ENCODE measurements at regions not wholly inside any gene's neighbourhood (a gene's known extent, or its start where the extent isn't known, plus 50 kb on each side); places are given as distances from the start of the nearest gene placed in this dataset.
"Not testable (repeated sequence)": the region's sequence is repeated elsewhere in the genome, so short reads cannot be mapped to it uniquely, and the experiment has no call there.

DNA sequence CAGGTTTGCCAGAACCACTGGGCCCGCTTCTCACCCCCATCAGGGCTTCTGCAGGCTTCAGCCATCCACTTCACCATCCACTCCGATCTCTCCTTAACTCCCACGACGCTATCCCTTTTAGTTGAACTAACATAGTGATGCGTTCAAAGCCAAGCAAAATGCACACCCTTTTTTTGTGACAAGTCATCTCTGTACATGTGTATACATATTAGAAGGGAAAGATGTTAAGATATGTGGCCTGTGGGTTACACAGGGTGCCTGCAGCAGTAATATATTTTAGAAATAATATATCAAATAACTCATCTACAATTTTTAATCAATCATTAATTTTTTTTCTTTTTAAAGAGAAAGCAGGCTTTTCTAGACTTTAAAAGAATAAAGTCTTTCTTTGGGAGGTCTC, 114.6 kb downstream of the NBPF12 start:
- no peaks in the 10 kb centered on the region for H3K27me3 ChIP-seq
- DNase-seq (no peak), ATAC-seq (no peak)
- H3K4me3 ChIP-seq, result no peak overlapping the region
- no peak overlapping the region for H3K27ac ChIP-seq
- no peaks in the 10 kb centered on the region for H3K4me1 ChIP-seq
- H3K9me3 ChIP-seq, result no peaks in the 10 kb centered on the region
- intact Hi-C loops (cut with DNase I; ENCODE audit: low total_unique reads), result no loop called here
- TF ChIP-seq POLR2A (IDR thresholded peaks at IDR 0.05), result no peak
- TF ChIP-seq, protein P1, sequence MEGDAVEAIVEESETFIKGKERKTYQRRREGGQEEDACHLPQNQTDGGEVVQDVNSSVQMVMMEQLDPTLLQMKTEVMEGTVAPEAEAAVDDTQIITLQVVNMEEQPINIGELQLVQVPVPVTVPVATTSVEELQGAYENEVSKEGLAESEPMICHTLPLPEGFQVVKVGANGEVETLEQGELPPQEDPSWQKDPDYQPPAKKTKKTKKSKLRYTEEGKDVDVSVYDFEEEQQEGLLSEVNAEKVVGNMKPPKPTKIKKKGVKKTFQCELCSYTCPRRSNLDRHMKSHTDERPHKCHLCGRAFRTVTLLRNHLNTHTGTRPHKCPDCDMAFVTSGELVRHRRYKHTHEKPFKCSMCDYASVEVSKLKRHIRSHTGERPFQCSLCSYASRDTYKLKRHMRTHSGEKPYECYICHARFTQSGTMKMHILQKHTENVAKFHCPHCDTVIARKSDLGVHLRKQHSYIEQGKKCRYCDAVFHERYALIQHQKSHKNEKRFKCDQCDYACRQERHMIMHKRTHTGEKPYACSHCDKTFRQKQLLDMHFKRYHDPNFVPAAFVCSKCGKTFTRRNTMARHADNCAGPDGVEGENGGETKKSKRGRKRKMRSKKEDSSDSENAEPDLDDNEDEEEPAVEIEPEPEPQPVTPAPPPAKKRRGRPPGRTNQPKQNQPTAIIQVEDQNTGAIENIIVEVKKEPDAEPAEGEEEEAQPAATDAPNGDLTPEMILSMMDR (IDR thresholded peaks at IDR 0.05 in 4 of 5, conservative IDR thresholded peaks at IDR 0.05 in 1 of 5), result no peak
- H3K36me3 ChIP-seq, result no peaks in the 10 kb centered on the region
- in situ Hi-C loops (cut with MboI; ENCODE audit: low sequenced_read_pairs in 4 of 4), result no loop called here

DNA sequence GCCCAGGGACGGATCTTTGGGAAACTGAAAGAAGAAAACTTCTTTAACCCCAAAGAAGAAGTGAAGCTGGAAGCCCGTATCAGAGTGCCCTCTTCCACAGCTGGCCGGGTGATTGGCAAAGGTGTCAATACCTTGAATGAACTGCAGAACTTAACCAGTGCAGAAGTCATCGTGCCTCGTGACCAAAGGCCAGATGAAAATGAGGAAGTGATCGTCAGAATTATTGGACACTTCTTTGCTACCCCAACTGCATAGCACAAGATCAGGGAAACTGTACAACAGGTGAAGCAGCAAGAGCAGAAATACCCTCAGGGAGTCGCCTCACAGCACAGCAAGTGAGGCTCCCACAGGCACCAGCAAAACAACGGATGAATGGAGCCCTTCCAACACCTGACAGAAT, 114.0 kb downstream of the NBPF12 start:
- H3K27ac ChIP-seq, result no peak overlapping the region
- in situ Hi-C loops (cut with MboI; ENCODE audit: low sequenced_read_pairs in 4 of 4) (no loop called here), intact Hi-C loops (cut with DNase I; ENCODE audit: low total_unique reads) (no loop called here)
- no peak for TF ChIP-seq POLR2A (IDR thresholded peaks at IDR 0.05)
- TF ChIP-seq, protein P1 (IDR thresholded peaks at IDR 0.05 in 4 of 5, conservative IDR thresholded peaks at IDR 0.05 in 1 of 5), result no peak
- no peak for ATAC-seq
- no peak for DNase-seq
- no peaks in the 10 kb centered on the region for H3K4me1 ChIP-seq
- H3K36me3 ChIP-seq, result no peaks in the 10 kb centered on the region
- H3K27me3 ChIP-seq, result no peaks in the 10 kb centered on the region
- no peak overlapping the region for H3K4me3 ChIP-seq
- no peaks in the 10 kb centered on the region for H3K9me3 ChIP-seq

DNA sequence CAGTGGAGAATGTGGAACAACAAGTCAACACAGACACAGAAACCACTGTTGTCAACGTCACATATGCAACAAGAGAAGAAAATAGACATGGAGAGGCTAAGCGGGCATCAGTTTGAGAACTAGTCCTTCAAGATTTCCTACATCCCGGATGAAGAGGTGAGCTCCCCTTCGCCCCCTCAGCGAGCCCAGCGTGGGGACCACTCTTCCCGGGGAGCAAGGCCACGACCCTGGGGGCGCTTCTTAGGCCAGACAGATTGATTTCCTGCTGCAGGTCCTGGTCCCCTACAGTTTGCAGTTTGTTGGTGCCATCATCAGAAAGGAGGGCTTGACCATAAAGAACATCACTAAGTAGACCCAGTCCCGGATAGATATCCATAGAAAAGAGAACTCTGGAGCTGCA, 113.0 kb downstream of the NBPF12 start:
- H3K36me3 ChIP-seq, result no peaks in the 10 kb centered on the region
- DNase-seq, result no peak
- no peak overlapping the region for H3K27ac ChIP-seq
- in situ Hi-C loops (cut with MboI; ENCODE audit: low sequenced_read_pairs in 4 of 4), result no loop called here
- no peaks in the 10 kb centered on the region for H3K9me3 ChIP-seq
- no peak for ATAC-seq
- no peak overlapping the region for H3K4me3 ChIP-seq
- intact Hi-C loops (cut with DNase I; ENCODE audit: low total_unique reads), result no loop called here
- TF ChIP-seq, protein P1 (IDR thresholded peaks at IDR 0.05 in 4 of 5, conservative IDR thresholded peaks at IDR 0.05 in 1 of 5), result no peak
- TF ChIP-seq POLR2A (IDR thresholded peaks at IDR 0.05), result no peak
- no peaks in the 10 kb centered on the region for H3K4me1 ChIP-seq
- H3K27me3 ChIP-seq, result no peaks in the 10 kb centered on the region

DNA sequence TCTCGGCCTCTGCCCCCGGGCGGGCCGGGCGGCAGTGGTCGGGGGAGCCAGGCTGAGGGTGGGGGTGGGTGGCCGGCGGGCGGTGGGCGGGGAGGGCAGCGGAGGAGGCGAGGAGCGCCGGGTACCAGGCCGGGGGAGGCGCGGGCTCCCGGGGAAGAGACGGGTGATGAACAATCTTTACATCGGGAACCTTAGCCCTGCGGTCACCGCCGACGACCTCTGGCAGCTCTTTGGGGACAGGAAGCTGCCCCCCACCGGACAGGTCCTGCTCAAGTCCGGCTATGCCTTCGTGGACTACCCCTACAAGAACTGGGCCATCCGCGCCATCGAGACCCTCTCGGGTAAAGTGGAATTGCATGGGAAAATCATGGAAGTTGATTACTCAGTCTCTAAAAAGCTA, 112.5 kb downstream of the NBPF12 start:
- Histone ChIP-seq H3K27ac (no peak overlapping the region), H3K4me3 (no peak overlapping the region), H3K36me3 (no peaks in the 10 kb centered on the region), H3K27me3 (no peaks in the 10 kb centered on the region), H3K9me3 (no peaks in the 10 kb centered on the region), H3K4me1 (no peaks in the 10 kb centered on the region)
- TF ChIP-seq POLR2A (IDR thresholded peaks at IDR 0.05), result no peak
- TF ChIP-seq, protein P1 (IDR thresholded peaks at IDR 0.05 in 4 of 5, conservative IDR thresholded peaks at IDR 0.05 in 1 of 5), result no peak
- intact Hi-C loops (cut with DNase I; ENCODE audit: low total_unique reads) (no loop called here), in situ Hi-C loops (cut with MboI; ENCODE audit: low sequenced_read_pairs in 4 of 4) (no loop called here)
- DNase-seq (no peak), ATAC-seq (no peak)

DNA sequence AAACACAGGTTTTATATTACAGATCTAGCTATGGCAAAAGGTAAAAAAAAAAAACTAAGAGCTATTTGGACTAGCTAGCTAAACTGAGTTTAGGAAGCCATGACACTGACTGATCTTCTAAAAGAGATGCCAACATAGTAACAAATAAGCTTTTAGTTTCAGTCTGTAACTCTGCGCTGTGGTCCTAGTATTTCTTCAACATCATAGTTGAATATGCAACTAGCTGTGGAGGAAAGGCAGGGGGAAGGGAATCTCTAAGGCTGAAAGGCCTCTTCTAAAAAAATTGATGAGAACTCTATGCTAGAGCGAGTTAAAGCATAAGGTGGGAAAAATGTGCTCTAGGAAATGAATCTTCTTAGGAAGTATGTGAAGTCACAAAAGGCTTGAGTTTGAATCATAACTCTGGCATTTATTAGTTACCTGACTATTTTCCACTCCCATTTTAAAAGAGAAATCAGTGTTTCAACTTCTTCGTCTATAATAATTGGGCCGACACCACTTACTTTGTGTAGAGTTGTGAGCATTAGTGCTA, 108.8 kb downstream of the NBPF12 start:
- H3K27ac ChIP-seq; H3K36me3 ChIP-seq; intact Hi-C loops (cut with DNase I; ENCODE audit: low total_unique reads); H3K4me3 ChIP-seq; H3K9me3 ChIP-seq; H3K27me3 ChIP-seq; in situ Hi-C loops (cut with MboI; ENCODE audit: low sequenced_read_pairs in 4 of 4); H3K4me1 ChIP-seq; DNase-seq; ATAC-seq: not testable (repeated sequence)
